Stimulated activated CD4-positive, alpha-beta T cell treated with anti-CD3 and anti-CD28 coated beads, Interleukin-15, amount 100 ng/mL, for 24 hours (primary cell): ENCODE measurements at regions not wholly inside any gene's neighbourhood (a gene's known extent, or its start where the extent isn't known, plus 50 kb on each side); places are given as distances from the start of the nearest gene placed in this dataset.

Experiments
- DNase-seq: peaks from one replicate; pipeline ENCODE4 v3.0.0-alpha.2; 2020

GRCh38 chr16:6644916-6645315 is 687.7 kb upstream of the RBFOX1 start:
- DNase-seq: no peak

- peak; percentile 56 for DNase-seq
Measured at GRCh38 chr16:6643080-6643686, 689.5 kb upstream of the RBFOX1 start.

GRCh38 chr16:6642271-6642670 is 690.4 kb upstream of the RBFOX1 start:
- DNase-seq: no peak

GRCh38 chr16:6641091-6641490 is 691.6 kb upstream of the RBFOX1 start:
- no peak for DNase-seq

GRCh38 chr16:6636457-6636856 is 696.2 kb upstream of the RBFOX1 start:
- DNase-seq: no peak

GRCh38 chr16:6634151-6634550 is 698.5 kb upstream of the RBFOX1 start:
- DNase-seq: no peak

GRCh38 chr16:6633456-6633855 is 699.2 kb upstream of the RBFOX1 start:
- DNase-seq: no peak

- no peak for DNase-seq
Measured at GRCh38 chr16:6629110-6629509, 703.5 kb upstream of the RBFOX1 start.

GRCh38 chr16:6625606-6626005 is 707.0 kb upstream of the RBFOX1 start:
- no peak for DNase-seq

- DNase-seq: no peak
Measured at GRCh38 chr16:6618874-6619273, 713.8 kb upstream of the RBFOX1 start.

- DNase-seq: no peak
Measured at GRCh38 chr16:6616746-6617145, 715.9 kb upstream of the RBFOX1 start.

- DNase-seq: no peak
Measured at GRCh38 chr16:6615636-6616035, 717.0 kb upstream of the RBFOX1 start.

GRCh38 chr16:6611535-6611934 is 721.1 kb upstream of the RBFOX1 start:
- no peak for DNase-seq

GRCh38 chr16:6605490-6605889 is 727.2 kb upstream of the RBFOX1 start:
- no peak for DNase-seq

GRCh38 chr16:6603780-6604325 is 728.8 kb upstream of the RBFOX1 start:
- no peak for DNase-seq

- no peak for DNase-seq
Measured at GRCh38 chr16:6602405-6602804, 730.2 kb upstream of the RBFOX1 start.

GRCh38 chr16:6600167-6600566 is 732.5 kb upstream of the RBFOX1 start:
- no peak for DNase-seq

GRCh38 chr16:6593799-6594198 is 738.8 kb upstream of the RBFOX1 start:
- no peak for DNase-seq

- DNase-seq: no peak
Measured at GRCh38 chr16:6576606-6577005, 756.0 kb upstream of the RBFOX1 start.

GRCh38 chr16:6576113-6576512 is 756.5 kb upstream of the RBFOX1 start:
- no peak for DNase-seq

GRCh38 chr16:6574146-6574545 is 758.5 kb upstream of the RBFOX1 start:
- no peak for DNase-seq

- peak; percentile 2 for DNase-seq
Measured at GRCh38 chr16:6573577-6573976, 759.1 kb upstream of the RBFOX1 start.

- DNase-seq: no peak
Measured at GRCh38 chr16:6571044-6571443, 761.6 kb upstream of the RBFOX1 start.

- no peak for DNase-seq
Measured at GRCh38 chr16:6570530-6570929, 762.1 kb upstream of the RBFOX1 start.

- no peak for DNase-seq
Measured at GRCh38 chr16:6562986-6563385, 769.7 kb upstream of the RBFOX1 start.
